GM12872 (cell line): ENCODE measurements at regions not wholly inside any gene's neighbourhood (a gene's known extent, or its start where the extent isn't known, plus 50 kb on each side); places are given as distances from the start of the nearest gene placed in this dataset.

Source experiments
- TF ChIP-seq, protein P1 (sequence below): IDR thresholded peaks from 3 replicates; pipeline ENCODE4 v1.5.1; 2011; ENCODE audit warnings: low read depth, mild to moderate bottlenecking, low read length, moderate library complexity; ENCODE audit not compliant: insufficient read depth

DNA sequence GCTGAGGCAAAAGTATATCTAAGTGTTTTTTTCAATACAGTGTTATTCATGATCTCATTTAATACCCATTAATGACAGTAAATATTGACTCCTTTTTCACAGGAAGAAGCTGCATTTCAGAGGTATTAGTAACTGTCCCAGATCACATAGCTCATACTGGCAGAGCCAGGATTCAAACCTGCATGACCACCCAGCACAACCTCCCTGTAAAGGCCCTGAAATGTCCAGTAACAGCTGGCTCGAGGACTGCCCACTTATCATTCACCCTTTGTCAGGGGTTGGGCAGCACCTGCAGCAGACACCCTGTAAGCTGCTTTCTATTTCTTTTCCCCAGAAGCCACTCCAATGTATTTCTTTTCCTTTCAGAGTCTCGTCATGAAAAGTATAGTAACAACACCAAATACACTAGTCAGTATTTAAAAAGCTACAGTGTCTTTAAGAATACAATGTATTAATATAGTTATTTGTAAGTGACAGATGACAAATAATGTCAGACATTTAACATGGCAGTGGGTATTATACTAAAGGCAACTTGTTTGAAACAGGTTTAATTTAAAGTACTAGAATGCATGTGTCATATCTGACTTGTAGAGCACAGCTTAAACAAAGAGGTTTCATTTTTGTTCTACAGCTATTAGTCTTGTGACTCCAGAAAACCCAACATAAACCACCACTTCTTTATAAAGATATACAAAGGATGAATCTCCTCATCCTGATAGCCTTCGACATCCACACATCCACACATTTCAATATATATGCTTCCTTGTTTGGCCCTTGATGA, 841.6 kb upstream of the GJE1 start:
- TF ChIP-seq, protein P1, sequence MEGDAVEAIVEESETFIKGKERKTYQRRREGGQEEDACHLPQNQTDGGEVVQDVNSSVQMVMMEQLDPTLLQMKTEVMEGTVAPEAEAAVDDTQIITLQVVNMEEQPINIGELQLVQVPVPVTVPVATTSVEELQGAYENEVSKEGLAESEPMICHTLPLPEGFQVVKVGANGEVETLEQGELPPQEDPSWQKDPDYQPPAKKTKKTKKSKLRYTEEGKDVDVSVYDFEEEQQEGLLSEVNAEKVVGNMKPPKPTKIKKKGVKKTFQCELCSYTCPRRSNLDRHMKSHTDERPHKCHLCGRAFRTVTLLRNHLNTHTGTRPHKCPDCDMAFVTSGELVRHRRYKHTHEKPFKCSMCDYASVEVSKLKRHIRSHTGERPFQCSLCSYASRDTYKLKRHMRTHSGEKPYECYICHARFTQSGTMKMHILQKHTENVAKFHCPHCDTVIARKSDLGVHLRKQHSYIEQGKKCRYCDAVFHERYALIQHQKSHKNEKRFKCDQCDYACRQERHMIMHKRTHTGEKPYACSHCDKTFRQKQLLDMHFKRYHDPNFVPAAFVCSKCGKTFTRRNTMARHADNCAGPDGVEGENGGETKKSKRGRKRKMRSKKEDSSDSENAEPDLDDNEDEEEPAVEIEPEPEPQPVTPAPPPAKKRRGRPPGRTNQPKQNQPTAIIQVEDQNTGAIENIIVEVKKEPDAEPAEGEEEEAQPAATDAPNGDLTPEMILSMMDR = no peak

DNA sequence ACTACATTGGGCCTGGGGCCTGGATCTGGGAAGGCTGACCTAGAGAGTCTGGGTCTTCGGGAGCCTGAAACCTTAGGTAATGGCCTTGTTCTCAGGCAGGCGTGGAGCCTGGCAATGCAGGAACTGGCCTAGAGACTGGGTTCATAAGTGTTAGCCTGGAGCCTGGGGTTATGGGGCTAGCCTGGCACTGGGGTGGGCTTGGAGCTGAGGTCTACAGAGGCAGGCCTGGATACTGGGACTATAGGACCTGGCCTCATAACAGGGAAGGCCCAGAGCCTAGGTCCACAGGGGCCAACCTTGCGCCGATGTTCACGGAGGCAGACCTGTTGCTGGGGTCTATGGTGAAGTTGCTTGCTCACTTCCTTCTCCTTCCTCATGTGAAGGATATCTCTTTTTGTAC, 843.8 kb upstream of the GJE1 start:
- TF ChIP-seq, protein P1 = no peak

DNA sequence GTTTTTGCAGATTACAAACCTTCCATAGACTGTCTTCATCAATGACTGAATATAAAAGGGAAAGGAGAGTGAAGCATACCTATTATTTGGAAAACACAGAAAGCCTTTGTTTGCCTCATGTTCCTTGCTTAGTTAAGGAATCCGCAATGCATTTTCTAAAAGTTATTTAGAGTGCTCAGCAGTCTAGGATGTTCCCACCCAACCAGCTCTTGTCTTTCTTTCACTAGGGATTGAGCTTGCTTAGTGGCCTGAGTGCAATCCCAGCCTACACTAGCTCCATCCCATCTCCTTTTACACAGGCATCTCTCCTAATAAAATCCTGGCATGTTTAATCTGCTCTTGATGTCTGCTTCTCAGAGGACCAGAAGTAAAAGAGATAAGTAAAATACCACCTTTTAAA, 850.5 kb upstream of the GJE1 start:
- TF ChIP-seq, protein P1 = no peak

DNA sequence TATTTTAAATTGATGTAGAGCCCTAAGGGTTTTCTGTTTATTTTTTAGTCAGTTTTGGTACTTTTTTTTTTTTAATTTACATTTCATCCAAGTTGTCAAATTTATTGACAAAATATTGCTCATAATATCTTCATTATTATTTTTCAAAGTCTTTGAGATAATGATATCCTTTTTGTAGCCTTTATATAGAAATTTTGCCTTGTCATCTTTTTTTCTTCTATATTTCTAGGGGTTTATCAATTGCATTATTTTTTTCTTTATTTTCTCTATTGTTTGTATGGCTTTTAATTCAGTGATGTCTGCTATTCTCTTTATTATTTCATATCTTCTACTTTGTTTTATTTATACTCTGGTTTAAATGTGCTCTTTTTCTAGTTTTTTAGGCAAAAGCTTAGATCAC, 863.0 kb upstream of the GJE1 start:
- TF ChIP-seq, protein P1 = no peak

DNA sequence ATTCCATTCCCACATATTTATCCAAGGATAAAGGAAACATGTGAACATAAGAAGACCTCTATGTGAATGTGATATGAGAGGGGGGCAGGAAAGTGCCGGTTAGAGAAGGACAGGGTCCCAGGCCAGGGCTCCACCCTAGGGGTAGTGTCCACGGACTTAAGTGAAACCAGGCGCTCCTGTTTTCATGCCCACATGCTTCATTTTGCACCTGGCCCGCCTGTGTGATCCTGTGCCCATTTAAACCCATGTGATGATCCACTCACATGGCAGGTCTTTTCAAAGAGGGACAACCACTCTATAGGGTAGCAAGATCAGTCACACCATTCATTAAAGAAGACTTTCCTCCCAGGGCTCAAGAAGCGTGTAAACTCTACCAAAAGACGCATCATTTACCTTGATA, 865.3 kb upstream of the GJE1 start:
- TF ChIP-seq, protein P1 = no peak

DNA sequence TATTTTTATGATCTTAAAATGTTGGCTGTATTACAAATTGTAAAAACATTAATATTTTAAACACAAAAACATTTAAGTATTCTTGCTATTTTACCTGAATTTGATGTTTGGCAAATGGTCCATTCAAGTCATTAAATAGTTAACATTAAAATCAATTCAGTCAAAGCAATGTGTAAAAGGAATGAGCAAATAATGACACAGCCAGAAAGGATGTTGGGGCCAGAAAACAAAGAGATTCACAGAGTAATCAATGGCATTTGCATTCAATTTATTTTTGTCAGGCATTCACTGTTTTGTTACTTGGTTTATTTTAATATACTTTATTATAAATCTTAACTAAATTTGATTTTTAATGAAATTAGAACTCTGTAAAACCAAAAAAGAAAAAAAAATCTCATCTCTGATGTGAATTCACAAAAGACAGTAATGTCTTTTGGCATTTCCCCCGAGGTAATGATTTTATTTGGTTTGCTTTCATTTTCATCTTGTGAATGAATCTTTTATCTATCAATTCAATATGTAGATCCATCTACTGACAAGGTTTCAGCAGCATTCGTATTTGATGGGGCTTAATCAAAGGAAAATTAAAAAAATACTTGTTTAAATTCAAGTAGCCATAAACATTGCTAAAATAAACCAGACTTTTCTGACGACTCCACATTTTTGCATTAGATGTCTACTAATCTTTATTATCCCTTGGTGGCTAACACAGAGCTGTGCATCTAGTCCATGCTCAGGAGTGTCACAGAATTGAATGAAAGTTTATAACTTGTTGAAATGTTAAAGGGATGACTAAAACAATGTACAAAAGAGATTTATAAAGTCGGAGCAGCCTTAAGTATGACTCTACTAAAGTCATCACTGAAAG, 866.7 kb upstream of the GJE1 start:
- TF ChIP-seq, protein P1 = no peak

DNA sequence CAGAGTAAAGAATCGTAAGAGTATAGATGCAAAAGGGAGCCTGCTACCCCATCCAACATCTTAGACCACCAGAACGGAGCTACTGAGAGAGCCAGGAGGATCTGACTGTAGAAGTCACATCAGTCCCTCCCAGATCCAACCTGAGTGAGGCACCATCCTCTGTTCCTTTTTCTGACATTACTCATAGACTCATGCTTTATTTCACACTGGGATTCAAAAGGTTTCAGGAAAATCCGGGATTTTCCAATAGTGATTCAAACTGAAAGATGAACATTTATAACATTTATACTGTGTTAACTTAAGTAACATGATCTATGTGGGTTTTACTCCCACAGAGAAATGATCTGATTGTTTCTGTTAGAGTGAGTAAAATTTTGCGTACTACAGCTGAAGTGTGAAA, 868.6 kb upstream of the GJE1 start:
- TF ChIP-seq, protein P1 = no peak
